GM18505 (cell line): ENCODE measurements at regions not wholly inside any gene's neighbourhood (a gene's known extent, or its start where the extent isn't known, plus 50 kb on each side); places are given as distances from the start of the nearest gene placed in this dataset.

ENCODE experiments used
- ATAC-seq: cut with Tn5 transposase; IDR thresholded peaks from one replicate; pipeline ENCODE4 v1.9.1; 2021; ENCODE audit not compliant: unreplicated experiment
- POLR2A ChIP-seq: IDR thresholded peaks from 4 replicates; pipeline ENCODE4 v1.6.1; 2011; ENCODE audit warnings: borderline replicate concordance; ENCODE audit not compliant: insufficient read depth, insufficient read length; ENCODE audit errors: extremely low read depth

GRCh38 chr7:51467384-51468017 lies 150.9 kb upstream of the COBL start:
- no peak for ATAC-seq
- no peak for TF ChIP-seq POLR2A

GRCh38 chr7:51459809-51460208 lies 143.2 kb upstream of the COBL start:
- TF ChIP-seq POLR2A: no peak
- no peak for ATAC-seq

- ATAC-seq: no peak
- no peak for TF ChIP-seq POLR2A
Measured at GRCh38 chr7:51458693-51459092, 142.1 kb upstream of the COBL start.

GRCh38 chr7:51457079-51457478 lies 140.5 kb upstream of the COBL start:
- no peak for TF ChIP-seq POLR2A
- ATAC-seq: no peak

- no peak for ATAC-seq
- TF ChIP-seq POLR2A: no peak
Measured at GRCh38 chr7:51456431-51457060, 139.9 kb upstream of the COBL start.

GRCh38 chr7:51455948-51456347 lies 139.3 kb upstream of the COBL start:
- no peak for TF ChIP-seq POLR2A
- ATAC-seq: no peak

- TF ChIP-seq POLR2A: no peak
- no peak for ATAC-seq
Measured at GRCh38 chr7:51455513-51455912, 138.9 kb upstream of the COBL start.

- TF ChIP-seq POLR2A: no peak
- no peak for ATAC-seq
Measured at GRCh38 chr7:51455086-51455485, 138.5 kb upstream of the COBL start.

- ATAC-seq: no peak
- no peak for TF ChIP-seq POLR2A
Measured at GRCh38 chr7:51452694-51453093, 136.1 kb upstream of the COBL start.

- ATAC-seq: no peak
- TF ChIP-seq POLR2A: no peak
Measured at GRCh38 chr7:51451751-51452476, 135.3 kb upstream of the COBL start.

GRCh38 chr7:51450541-51450940 lies 133.9 kb upstream of the COBL start:
- no peak for ATAC-seq
- no peak for TF ChIP-seq POLR2A

- no peak for ATAC-seq
- no peak for TF ChIP-seq POLR2A
Measured at GRCh38 chr7:51446785-51447184, 130.2 kb upstream of the COBL start.

- ATAC-seq: no peak
- no peak for TF ChIP-seq POLR2A
Measured at GRCh38 chr7:51446356-51446755, 129.7 kb upstream of the COBL start.

GRCh38 chr7:51444936-51445335 lies 128.3 kb upstream of the COBL start:
- no peak for ATAC-seq
- TF ChIP-seq POLR2A: no peak
